NCI-H128 (cell line): ENCODE measurements at regions not wholly inside any gene's neighbourhood (a gene's known extent, or its start where the extent isn't known, plus 50 kb on each side); places are given as distances from the start of the nearest gene placed in this dataset.
A peak's percentile ranks its signal among the peaks of the same experiment; 100 is the strongest.

ENCODE experiments used
- DNase-seq: peaks from one replicate; lab custom pipeline; 2025; ENCODE audit not compliant: unreplicated experiment; lab: John Stamatoyannopoulos, UW

GRCh38 chr20:39264506-39265172 is 302.5 kb downstream of the DHX35 start:
- peak; percentile 17 for DNase-seq

- no peak for DNase-seq
Observed at GRCh38 chr20:39263076-39263475, 300.9 kb downstream of the DHX35 start.

GRCh38 chr20:39259808-39260207 is 297.7 kb downstream of the DHX35 start:
- DNase-seq: no peak

- no peak for DNase-seq
Observed at GRCh38 chr20:39259010-39259803, 297.1 kb downstream of the DHX35 start.

GRCh38 chr20:39258253-39258652 is 296.1 kb downstream of the DHX35 start:
- no peak for DNase-seq

- no peak for DNase-seq
Observed at GRCh38 chr20:39253051-39253755, 291.1 kb downstream of the DHX35 start.

GRCh38 chr20:39252035-39252434 is 289.9 kb downstream of the DHX35 start:
- no peak for DNase-seq

DNA sequence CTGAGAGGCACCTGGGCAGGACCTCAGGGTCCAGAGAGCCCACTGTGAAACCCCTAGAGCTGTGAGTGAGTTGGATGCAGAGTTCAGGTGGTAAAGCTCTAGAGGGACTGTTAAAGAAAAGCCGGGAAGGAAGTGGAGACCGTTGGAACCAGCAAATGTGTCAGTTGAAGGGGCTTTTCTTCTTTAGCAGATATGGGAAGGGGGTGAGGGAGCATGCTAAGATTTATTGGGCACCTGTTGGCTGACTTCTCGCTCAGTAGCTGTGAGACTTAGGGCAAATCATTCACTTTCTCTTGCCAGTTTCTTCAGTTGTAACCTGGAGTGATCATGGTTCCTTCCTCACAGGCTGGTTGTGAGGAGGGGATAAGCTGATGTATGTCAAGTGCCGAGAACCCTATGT is 287.7 kb downstream of the DHX35 start:
- no peak for DNase-seq

GRCh38 chr20:39248862-39249485 is 286.8 kb downstream of the DHX35 start:
- no peak for DNase-seq

DNA sequence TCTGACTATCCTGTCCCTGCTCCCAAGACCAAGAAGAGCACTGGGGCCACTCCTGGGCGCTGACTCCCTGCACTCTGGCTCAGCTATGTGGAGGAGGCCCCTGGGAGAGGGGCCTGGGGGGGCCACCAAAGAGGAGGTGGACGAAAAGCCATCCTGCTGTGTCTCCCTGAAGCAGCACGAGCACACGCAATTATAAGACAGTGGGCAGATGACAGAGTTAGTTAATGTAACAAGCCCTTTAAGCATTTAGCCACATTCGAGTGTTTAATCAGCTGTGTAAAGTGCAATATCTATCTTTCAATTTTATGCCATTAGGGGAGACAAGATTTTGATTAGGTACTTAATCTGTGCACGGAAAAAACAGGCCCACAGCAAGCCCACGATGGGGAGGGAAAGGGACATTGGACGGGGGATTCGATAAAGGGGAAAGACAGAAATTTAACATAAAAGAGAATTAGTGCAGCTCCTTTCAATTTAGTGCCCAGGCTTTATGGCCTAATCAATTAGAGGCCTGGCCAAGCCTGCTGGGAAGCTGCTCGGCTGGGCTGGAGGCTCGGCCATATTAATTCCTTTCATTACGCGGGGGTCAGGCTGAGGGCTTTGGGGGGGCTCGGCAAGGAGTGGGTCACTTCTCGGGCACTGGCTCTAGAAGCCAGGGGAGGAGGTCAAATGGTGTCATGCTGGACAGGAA is 286.2 kb downstream of the DHX35 start:
- no peak for DNase-seq

DNA sequence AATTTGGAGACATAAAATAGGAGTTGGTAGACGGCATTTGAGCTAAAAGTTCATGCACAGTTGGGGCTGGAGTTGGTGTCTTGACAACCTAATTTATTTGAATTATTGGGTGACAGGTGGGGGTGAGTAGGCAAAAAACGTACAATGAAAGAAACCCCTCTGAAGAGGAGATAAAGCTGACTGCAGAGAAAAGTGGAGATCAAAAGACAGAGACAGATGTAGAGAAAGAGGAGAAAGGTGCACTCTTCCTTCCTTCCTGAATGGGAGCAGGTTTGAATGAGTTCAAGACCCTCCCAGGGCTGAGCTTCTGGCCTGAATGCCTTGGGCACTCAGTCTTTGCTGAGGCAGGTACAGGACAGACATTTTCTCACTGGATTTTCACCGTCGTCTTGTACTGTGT is 284.3 kb downstream of the DHX35 start:
- DNase-seq: no peak

DNA sequence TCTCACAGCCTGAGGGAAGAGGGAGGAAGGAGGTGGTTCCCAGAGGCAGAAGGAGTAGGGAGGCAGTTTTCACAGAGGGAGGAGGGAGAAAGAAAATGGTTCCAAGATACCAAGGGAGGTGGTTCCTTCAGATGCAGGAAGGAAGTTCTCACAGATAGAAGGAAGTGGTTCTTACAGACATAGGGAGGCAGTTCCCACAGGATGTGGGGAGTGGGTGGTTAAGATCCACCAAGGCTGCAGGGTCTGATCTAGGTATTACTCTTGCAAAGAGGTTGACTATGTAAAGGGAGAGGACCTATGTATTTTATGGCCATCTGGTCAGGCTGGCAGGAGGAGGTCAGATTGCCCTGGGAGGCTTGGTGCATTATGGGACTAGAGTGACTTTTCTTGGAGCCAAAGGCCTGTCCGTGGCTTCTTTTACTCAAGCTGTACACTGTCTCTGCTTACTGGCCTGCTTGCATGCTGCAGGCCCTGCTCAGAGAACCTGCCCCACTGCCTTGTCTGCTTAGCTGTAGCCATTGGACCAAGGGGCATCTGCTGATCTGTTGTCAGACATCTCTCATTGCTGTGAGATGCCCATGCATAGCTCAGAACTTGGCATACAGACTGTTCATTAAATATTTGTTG is 283.7 kb downstream of the DHX35 start:
- DNase-seq: no peak

DNA sequence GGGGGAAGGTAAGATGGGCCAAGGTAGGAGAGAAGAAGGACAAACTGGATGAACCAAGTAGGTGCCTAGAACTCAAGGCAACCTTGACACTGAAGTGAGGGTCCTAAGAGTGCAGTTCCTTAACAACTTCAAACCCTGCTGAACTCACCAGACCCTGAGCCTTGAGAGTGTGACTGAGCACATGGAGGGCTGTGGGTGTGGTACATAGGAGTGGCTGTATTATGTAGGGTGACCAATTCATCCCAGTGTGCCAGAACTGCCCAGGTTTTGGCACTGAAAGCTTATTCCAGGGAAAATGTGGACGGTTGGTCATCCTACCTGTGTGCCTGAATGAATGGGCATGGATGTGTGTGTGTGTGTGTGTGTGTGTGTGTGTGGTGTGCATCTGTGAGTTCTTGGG is 281.8 kb downstream of the DHX35 start:
- DNase-seq: no peak

DNA sequence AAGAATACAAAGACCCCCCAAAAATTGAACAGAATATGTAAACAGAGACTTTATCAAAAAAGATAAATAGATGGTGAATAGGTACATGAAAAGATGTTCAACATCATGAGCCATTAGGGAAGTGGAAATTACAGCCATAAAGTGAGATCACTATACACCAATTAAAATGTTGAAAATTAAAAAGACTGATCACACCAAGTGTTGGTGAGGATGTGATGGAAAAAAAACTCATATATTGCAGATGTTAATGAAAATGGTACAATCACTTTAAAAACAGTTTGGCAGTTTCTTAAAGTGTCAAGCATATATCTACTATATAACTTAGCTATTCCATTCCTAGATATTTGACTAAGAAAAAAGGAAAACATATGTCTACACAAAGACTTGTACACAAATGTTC is 280.5 kb downstream of the DHX35 start:
- DNase-seq: no peak

DNA sequence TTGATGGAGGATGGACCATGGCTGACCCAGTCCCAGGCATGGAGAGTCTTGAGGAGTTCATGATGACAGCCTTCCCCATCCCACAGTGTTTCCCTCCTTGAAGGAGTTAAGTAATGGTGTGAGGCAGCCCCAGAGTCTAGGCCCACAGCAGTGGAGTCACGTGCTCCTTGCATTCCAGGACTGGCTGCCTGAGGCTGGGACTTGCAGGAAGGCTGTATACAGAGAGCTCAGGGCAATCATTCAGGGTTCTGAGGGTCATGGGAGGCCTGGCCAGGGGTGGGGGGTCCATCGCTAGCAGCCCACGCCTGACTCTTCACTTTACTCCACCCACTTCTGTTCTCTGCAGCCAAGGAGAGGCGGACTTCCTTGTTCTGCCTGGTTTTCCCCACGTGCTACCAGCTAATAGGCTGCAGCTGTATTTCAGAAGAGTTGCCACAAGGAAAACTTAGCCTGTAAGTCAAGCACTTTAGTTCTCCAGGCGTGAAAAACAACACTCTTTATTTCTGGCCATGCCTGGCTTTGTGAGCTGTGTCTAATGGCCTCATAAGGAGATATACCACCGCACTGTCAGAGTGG is 272.5 kb downstream of the DHX35 start:
- DNase-seq: no peak

- DNase-seq: no peak
Observed at GRCh38 chr20:39233755-39234154, 271.6 kb downstream of the DHX35 start.

DNA sequence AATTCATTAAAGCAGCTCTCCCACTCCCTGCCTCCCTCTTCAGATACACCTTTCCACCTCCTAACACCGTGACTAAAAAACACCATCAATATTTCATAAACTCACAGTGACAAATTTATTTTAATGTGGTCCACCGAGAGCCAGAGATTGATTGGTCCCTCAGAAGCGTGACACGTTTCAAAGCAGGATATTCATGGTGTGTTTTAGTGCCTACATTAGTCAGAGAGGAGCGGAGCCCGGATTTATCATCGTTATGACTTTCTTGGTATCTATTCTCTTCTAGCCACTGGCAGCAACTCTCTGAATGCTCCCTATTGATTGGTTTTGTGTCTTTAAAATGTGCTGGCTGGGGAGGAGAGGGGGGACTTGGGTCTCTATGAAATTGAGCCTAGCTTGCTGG is 265.3 kb downstream of the DHX35 start:
- DNase-seq: no peak

GRCh38 chr20:39225978-39226377 is 263.8 kb downstream of the DHX35 start:
- DNase-seq: no peak

DNA sequence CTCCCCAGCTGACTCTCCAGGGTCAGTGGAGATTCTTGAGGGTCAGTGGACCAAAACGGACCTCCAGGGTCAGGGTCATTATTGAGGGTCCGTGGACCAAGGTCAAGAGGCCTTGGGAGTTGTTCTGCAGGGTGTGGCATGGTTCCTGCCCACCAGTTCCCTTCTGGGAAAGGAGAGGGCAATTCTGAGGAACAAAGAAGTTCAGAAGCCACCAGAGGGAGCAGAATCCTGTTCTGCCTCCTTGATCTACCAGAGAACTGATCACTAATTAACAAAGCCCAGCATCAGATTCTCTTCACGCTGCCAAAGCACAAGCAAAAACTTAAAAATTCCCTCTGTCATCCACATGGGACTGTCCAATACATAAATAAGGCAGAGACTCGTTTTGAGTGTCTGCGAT is 263.4 kb downstream of the DHX35 start:
- DNase-seq: no peak

DNA sequence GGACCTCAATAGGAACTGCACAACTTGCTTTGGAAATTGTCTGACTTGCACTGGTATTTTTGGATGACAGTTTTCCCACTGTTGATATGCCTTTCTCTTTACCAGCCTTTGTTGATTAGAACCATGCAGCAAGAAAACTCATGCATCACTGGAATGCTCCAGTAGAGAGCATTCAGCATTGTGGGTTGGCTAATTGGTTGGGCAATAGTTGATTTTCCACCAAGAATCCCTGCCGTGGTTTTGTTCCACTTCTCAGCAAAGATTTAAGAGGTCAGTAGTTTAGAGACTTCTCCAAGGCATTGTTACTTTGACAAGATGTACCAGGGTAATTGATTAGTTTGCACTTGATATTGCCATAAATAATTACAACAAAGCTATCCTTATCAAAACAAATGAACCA is 260.0 kb downstream of the DHX35 start:
- no peak for DNase-seq
